DMS79 (cell line): ENCODE measurements at regions not wholly inside any gene's neighbourhood (a gene's known extent, or its start where the extent isn't known, plus 50 kb on each side); places are given as distances from the start of the nearest gene placed in this dataset.

Source experiments
- DNase-seq: peaks from one replicate; lab custom pipeline; 2025; lab: John Stamatoyannopoulos, UW

DNA sequence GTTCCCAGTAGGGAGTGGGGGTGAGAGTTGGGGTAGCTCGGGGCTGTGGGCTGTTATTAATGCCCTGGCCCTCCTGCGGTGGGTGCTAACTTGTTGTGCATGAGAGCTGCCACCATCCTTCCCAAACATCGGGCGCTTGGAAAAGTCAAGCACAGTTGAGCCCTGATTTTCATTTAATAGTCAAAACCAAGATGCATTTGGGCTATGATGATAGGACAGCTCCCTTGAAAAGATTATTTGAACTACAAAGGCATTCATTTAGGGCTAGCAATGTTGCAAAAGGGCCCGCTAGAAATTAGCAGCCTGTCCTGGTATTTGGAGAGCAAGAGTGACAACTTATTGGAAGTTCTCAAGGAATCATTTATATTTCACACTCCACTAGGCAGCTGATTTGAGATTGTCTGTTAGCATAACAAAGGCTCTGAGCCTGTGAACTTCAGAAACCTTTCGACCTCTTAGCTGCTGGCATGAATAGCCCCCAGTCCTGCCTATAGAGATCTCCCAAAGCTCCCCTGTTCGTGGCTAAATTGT lies 128.2 kb upstream of the TMEM161B start:
- DNase-seq: no peak

DNA sequence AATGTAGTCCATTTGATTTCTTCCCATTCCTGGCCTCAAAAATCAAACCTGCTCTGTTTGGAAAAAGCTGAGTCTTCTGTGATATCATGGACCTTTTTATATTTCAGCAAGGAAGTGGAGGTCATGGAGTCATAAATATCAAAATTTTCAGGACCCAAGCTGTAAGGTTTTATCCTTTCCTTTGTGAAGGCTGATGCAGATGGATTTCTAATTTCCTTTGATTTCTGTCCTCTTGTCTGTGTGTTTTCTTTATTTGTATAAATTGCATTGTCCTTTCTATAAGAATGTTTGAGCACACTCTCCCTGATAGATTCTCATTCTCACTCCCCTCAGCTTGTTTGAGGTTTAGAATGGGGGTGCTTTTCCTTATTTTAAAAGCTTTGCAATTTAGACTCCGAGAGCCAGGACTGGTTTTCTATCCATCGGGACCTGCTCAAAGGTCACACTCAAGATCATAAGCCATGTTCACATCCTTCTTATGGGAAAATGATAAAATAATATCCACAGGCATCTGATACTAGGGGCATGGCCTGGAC lies 127.4 kb upstream of the TMEM161B start:
- DNase-seq: no peak

DNA sequence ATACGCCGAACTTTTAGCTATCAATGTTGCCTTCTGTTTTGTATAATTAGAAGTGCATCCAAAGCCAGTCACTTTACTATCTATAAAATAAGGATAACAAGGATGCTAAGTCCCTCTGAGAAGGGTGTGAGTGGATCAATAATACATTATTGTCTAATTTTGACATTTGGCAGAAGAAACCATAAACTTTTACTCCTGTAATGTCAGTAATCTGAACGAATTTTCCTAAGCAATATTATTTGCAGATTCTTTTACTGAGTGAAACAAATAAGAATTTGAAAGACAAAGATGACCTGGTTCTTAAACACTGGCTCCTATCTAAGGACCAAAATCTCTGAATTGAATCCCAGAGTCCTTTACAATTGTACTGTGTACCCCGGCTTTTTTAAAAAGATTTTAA lies 126.6 kb upstream of the TMEM161B start:
- no peak for DNase-seq

DNA sequence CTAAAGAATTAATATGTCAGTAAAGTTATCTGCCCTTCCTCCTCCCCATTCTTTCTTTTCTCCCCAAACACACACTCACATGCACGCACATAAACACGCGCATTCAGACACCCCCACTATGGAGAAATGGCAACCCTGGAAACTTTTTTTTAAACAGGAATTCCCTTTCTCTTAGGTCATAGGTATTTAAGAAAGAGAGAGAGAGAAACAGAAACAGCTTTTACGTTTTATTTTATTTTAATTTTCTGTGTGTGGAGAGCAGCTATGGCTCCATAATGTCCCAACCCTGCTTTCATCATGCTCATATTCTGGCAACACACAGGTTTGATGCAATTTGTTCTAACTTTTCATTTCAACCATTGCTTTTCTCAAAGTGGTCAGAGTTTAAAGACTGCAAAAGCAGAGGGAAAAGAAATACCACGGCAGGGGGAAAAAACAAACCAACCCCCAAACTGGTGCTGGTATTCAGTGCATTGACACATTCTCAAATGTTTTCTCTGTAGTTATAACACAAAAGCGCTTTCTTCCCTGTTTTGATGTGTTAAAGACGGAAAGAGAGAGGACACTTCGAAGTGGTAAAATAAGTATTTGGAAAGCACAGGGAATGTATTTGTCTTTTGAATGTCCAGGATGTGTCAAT lies 126.0 kb upstream of the TMEM161B start:
- no peak for DNase-seq

DNA sequence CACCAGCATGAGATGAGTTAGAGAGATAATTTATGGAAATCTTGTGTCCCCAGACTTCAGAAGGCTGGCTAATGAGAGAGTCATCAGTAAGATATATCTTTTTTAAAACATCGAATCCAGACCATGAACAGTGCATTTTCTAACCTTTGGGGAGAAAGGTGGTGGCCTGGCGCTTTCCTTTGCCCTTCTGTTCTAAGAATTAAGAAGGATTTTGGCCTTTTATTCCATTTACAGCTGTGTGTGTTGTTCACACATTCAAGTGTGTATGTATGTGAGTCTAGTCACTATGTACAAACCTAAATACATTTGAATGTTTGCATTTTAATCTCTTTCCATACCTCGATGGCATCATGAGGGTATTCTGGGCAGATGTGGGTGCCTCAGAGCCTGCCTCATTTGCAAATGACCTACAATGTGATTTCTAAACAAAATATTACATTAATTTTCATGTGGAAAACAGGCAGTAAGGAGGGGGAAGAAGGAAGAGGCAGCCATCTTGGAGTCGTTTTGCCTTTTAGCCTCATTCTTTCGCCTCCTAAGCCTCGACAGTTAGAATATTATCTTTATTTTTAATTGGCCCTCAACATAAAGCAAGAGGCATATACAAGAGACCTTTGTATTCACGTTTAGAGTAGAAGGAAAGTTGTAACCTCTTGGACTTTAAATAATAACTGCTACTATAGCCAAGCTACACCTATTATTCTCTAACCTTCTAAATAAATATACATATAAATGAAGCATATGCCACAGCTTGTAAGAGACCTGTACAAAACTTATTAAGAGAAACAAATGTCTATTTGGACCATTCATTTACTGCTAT lies 125.3 kb upstream of the TMEM161B start:
- no peak for DNase-seq

DNA sequence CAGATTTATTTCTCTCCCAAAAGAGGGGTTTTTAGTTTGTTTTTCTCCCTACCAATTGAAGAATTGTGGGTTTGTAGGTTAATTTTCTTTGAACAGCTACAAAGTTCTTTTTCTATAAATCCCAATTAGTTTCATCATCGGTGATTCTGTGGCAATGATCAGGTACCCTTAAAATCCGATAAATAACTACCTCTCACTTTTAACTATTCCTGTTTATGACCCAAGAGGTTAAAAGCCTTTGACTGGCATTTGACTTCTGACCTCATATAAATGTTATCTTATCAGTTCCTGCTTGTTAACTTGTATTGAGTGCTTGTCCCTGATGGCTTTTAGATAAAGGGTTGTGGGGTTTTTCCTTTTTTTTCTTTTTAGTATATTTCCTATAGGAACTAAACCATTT lies 124.4 kb upstream of the TMEM161B start:
- no peak for DNase-seq

DNA sequence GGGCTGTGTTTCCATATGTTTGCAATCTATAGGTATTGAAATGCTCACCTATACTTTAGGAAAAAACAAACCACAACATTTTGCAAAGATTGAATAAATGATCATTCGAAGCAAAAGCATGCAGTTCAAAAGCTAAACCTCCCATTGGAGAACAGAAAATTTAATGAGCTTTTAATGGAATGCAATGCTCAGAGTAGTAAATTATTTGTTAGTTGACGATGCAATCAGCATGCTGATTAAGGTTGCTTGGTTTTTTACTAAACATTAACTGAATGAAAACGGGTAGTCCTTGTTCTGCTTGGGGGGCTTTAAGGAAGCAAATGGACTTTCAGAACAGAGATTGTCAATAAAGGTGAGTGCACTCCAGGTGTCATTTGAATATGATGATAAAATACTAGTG lies 123.3 kb upstream of the TMEM161B start:
- no peak for DNase-seq

DNA sequence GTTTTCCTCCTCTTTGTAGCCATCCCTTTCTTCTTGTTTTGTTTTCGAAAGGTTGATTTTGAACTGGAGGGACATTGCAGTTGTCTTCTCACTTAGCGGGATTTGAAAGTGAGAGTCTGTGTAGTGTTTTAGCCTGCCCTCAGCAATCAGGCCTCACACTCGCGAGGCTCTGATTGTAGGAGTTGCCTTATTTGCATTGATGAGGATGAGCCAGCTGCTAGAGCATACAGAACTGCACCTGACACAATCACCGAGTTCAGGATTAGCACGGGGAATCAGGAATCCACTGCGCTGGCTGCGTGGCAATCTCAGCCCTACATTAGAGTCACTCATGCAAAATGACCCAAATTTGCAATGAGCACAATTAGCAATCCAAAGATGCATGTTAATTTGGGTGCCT lies 122.5 kb upstream of the TMEM161B start:
- no peak for DNase-seq

DNA sequence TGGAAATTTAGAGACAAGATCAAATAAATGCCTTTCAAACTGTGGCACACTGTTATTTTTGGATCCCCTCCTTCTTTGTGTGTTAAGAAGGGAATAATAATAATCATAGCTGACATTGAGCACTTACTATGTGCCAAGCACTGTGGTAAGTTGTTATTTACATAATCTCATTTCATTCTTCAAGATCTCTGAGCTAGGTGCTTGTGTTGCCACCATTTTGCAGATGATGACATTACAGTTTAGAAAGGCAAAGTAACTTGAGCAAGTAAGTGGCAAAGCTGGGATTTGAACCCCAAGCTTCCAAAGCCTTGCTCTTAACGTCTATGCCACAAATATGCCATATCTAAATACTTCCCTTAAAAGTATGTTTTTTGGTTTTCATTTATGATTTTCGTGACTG lies 121.8 kb upstream of the TMEM161B start:
- no peak for DNase-seq

DNA sequence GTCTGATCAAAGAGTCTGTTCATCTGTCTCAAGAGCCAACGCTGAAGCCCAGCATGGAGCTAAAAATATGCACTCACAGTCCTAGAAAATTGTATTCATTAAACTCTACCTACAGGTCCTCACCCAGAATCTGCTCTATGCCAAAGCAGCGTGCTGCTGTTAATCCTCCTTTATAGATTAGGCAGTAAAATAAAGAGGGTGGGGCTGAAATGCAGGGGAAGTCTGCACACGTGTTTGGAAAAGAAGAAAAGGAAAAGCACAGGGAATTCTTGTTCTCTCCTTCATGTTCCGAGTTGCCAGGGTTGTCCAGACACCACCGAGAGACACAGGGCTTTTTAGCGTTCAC lies 121.4 kb upstream of the TMEM161B start:
- DNase-seq: no peak

DNA sequence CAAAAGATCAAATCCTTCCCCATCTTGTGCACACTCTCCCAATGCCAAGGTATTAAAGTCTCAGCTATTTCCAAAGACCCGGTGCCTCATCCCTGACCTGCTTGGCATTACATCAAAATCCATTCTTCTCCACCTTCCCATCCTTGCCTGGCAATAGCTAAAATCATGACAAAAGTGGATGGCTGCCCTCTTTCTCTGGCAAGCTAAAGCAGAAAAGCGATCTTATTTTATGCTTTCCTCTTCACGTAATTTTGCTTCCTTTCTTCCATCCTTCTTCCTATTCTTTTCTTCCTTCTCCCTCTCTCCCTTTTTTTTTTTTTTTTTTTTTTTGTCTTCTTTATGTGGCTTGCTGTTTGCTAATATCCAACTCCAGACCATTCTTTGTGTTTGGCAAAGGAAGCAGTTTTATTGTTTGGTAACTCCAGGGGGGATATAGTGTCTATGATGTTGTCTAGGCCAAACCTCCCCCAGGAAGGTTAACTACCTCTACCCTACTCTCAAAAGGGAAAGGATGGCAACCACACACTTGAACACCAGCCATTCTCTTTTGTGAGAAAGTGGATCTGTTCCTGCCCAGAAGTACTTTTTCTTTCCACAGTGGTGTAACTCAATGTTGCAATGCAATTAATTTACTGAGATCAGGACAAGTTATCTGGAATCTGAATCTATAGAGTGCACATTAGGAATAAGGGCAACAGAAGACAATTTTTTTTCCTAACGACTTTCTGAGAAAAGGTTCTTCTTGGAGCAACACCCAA lies 120.9 kb upstream of the TMEM161B start:
- no peak for DNase-seq

DNA sequence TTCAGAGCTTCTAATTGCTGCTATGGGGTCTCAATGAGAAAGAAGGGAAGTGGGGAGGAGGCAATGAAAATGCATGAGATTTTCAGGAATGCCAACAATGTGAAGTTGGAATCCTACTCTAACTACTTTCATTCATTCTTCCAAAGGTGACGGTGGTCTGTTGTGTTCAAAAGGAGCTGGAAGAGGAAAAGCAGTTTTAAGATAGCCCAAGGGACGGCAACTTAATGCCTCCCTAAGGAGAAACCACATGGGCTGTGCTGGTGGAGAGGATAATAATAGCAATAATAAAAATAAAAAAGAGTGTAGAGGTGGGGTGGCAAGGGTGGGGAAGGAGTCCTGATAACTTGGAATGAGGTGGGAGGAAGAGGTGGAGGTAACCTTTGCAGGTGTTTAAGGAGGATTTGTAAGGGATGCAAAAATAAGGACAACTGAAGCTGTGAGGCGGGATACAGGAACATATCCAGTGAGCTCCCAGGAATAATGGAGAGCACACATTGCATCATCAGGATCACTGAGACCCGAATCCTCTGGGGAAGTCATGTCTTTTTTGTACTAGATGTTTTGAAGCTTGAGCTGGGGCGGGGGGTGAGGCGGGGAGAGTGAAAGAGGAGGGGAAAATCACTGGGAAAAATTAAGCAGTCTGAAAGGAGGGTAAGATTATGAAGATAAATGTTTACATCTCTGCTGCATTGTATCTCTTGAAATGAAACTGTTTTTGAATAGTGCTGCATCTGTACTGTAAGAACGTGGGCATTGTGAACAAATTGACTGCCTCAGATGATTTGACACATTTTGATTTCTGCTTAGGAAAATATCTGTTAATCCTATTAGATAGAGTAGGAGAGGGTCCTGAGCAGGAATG lies 120.1 kb upstream of the TMEM161B start:
- DNase-seq: no peak

DNA sequence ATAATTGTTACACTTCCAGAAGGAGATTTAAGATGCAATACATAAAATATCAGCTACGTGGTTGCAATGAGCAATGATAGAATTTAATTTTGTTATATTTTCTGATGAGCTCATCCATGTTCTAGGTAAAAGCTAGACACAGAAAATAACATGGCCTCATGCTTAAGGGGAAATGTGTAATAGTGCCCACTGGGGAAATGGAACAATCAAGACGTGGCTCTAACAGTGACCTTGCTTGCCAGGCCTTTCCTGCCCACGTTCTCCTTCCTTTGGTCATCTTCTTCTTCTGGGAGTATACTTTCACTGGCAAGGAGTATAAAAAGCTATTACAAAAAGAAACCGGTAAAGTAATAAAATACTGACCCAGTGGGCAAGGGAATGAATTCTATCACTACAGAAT lies 116.2 kb upstream of the TMEM161B start:
- DNase-seq: no peak

DNA sequence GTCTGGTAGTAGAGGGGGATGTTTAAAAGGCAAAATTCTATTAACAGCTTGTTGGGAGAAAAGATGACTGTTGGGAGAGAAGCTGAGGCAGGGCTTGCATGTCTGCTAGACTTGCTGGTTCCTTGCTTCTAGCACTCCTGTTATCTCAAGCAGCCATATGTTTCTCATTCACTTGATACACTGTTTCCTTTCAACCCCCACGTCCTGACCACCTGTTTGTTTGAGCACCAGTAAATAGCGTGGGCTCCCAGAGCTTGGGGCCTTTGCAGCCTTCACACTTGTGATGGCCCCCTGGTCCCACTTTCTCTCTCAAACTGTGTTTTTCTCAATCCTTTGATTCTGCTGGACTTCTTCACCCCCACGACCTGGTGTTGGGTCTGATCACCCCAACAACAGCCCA lies 111.7 kb upstream of the TMEM161B start:
- DNase-seq: no peak

DNA sequence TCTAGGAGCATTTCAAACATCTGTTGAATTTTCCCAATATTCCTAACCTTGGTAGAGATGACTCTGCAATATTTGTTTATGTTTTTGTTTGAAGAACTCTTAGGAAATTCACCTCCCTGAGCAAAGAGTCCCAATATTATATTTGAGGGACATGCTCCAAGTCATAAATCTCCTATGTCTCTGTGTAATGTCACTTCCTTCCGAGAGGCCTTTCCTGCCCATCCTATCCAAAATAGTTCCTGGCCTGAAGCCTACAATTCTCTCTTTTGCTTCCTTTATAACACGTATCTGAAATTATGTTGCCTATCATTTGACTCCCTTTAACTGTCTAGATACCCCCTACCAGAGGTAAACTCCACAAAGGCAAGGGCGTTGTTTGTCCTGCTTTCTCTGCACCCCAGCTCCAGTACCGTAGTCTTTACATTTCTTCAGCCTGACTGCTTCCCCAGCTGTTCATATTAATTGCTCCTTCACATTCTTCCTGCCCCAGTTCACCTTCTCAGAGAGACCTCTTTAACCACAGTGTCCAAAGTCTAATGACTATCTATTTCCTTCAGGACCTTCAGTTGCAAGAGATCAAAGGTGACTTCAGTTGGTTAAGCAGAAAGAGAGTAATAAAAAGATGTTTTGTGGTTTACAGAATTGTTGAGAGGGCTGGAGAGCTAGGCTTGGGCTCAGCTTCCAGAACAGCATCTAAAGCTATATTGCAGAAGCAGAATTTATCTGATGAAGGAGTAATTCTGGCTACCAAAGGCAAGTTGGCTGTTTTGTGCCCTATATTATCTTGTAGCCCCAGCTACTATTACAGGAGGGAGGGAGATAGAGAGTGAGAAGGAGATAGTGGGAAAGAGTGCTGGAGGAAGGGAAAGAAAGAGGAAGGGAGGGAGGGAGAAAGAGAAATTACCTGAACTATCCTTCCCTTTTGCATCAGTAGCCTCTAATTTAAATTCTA lies 109.3 kb upstream of the TMEM161B start:
- no peak for DNase-seq

DNA sequence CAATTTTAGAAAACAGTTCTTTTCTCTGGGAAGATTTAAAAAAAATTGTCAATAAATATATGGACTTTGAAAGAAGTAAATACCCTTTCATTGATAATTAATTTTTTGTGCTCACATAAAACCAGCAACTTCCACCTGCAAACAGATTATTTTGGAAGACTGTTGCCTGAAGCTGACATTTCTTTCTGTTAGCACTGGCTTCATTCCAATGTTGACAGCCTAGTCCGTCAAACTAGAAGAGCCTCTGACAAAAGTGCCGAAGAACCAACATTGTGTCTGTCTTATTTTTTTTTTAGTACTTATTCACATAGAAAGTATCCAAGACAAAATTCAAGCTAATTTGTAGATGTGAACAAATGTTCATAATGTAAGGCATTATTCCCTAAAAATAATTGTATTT lies 108.6 kb upstream of the TMEM161B start:
- DNase-seq: no peak

DNA sequence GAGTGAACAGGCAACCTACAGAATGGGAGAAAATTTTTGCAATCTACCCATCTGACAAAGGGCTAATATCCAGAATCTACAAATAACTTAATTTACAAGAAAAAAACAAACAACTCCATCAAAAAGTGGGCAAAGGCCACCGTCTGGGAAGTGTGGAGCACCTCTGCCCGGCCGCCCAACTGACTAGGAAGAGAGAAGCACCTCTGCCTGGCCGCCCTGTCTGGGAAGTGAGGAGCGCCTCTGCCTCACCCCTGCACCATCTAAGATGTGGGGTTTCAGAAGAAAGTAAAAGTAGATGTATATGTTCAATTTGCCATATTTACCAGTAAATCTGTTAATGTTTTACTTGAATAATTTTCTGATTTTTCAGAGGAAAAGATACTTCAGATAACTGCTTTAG lies 108.1 kb upstream of the TMEM161B start:
- DNase-seq: no peak

DNA sequence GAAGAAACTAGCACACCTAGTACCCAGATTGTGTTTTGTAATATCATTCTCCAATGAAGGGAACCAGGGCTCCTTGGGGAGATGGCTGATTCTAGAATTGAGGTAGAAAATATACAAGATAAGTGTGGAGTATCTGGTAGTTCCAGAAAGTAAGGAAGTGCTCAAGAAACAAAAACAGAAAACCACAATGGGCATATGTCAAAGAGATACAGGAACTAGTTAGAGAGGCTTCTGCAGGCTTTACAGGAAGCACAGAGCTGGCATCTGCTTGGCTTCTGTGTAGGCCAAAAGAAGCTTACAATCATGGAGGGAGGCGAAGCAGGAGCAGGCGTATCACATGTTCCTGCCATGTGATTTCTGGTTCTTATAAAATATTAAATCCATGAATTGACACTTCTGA lies 105.7 kb upstream of the TMEM161B start:
- no peak for DNase-seq

DNA sequence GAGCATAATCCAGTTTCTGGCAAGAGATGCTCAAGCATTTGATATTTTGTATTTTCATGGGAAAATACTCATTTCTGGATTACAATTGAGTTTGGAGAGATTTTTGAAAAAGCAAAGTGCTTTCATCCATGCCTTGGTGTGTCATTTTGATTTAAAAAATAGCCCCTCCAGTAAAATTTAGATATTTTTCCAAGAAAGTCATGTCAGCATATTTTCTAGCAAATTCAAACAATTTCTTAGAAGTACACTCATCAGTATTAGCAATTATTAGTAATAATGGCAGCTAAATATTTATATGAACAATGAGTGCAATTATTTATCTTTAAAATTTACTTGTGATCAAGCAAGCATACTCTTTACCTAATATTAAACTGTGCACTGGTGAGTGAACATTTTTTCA lies 102.2 kb upstream of the TMEM161B start:
- DNase-seq: no peak

DNA sequence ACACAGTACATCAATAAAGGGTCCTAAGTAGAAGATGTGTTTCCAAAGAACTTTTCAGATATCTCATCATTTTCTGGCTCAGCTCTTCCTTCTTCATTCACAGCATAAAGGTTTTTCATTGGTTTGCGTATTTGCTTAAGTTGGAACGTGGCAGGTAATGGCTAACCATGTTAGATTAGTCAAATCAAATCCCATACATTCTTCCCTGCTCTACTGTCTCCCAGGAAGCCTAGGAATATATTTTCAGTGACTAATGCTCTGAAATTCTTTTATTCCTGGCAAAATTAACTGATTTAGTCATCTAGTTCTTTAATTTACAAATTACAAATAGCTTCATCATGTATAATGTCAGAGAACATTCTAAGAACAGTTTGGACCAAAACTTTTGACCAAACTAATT lies 99.6 kb upstream of the TMEM161B start:
- DNase-seq: no peak

DNA sequence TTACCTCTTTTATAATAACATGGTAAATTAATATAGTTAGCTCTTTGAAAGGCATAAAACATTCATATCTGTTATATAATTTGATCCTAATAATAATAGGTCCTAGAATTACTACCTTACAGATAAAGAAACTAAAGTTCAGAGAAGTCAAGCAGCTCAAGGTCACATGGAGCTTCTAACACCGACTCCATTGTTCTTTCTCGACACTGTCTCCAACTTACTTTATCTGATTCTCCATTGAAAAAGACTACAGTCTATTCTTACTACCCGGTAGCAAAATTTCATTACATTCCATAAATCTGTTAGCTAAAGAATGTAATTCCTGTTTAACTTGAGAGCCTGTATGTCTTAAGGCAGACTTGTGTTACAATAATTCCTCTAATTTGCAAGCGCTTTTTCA lies 96.3 kb upstream of the TMEM161B start:
- DNase-seq: no peak
